Neural cell (in vitro differentiated cells): ENCODE measurements at regions not wholly inside any gene's neighbourhood (a gene's known extent, or its start where the extent isn't known, plus 50 kb on each side); places are given as distances from the start of the nearest gene placed in this dataset.

Experiments
- CTCF ChIP-seq: fragments of 450-650 bp; IDR thresholded peaks from 2 replicates; pipeline ENCODE4 v1.5.1; 2014; ENCODE audit warnings: antibody characterized with exemption, mild to moderate bottlenecking, moderate library complexity; ENCODE audit not compliant: poor library complexity, severe bottlenecking
- EZH2 ChIP-seq: fragments of 200-600, 300-800 bp; shearing (Covaris generic), sonication (generic); IDR thresholded peaks from 2 replicates; pipeline ENCODE4 v1.6.1; 2014; ENCODE audit warnings: antibody characterized with exemption, low read length, borderline replicate concordance, mild to moderate bottlenecking; ENCODE audit not compliant: insufficient read depth, poor library complexity, severe bottlenecking
- POLR2AphosphoS5 ChIP-seq: IDR thresholded peaks from 2 replicates; pipeline ENCODE4 v1.6.1; 2012
- RAD21 ChIP-seq: fragments of 450-650 bp; conservative IDR thresholded peaks from 2 replicates; pipeline ENCODE4 v1.6.1; 2014; ENCODE audit warnings: antibody characterized with exemption, mild to moderate bottlenecking, moderate library complexity
- REST ChIP-seq: IDR thresholded peaks from 2 replicates; pipeline ENCODE4 v1.6.1; 2012; ENCODE audit warnings: borderline replicate concordance

GRCh38 chr2:177143444-177143843, 69.2 kb upstream of the HNRNPA3 start:
- TF ChIP-seq RAD21, result no peak
- TF ChIP-seq CTCF, result no peak
- TF ChIP-seq POLR2AphosphoS5, result no peak
- no peak for TF ChIP-seq REST
- no peak for TF ChIP-seq EZH2
